Fibroblast of pulmonary artery (primary cell): ENCODE measurements at regions not wholly inside any gene's neighbourhood (a gene's known extent, or its start where the extent isn't known, plus 50 kb on each side); places are given as distances from the start of the nearest gene placed in this dataset.
"Not testable (repeated sequence)": the region's sequence is repeated elsewhere in the genome, so short reads cannot be mapped to it uniquely, and the experiment has no call there.

Experiments used
- DNase-seq: peaks from one replicate; pipeline ENCODE4 v3.0.0-alpha.2; 2010; ENCODE audit warnings: low read depth
- H3K4me3 ChIP-seq: replicated peaks from 2 replicates; pipeline ENCODE4 v1.5.1; 2011; ENCODE audit warnings: low read depth, mild to moderate bottlenecking, control low read depth, low read length, moderate library complexity
- TF ChIP-seq, protein P1 (sequence below): IDR thresholded peaks from 2 replicates; pipeline ENCODE4 v1.5.1; 2011; ENCODE audit warnings: mild to moderate bottlenecking, control low read depth, low read length, inconsistent platforms; ENCODE audit errors: missing control alignments

DNA sequence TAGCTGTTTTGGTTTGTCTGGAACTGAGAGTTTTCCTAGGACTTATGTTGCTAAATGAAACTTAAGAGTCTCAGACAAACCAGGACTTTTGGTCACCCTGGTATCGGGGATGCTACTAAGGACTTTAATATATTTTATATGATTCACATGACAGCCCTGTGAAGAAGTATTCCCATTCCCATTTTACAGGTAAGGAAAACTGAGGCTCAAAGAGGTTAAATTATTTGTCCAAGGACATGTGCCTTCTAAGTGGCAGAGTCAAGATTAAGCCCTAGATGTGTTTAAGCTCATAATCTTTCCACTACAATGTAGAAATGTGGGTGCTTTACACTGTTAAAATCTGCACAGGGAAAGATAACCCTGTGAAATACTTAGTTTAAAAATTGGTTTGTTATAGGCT lies 77.7 kb upstream of the ATP5MC3 start:
- TF ChIP-seq, protein P1, sequence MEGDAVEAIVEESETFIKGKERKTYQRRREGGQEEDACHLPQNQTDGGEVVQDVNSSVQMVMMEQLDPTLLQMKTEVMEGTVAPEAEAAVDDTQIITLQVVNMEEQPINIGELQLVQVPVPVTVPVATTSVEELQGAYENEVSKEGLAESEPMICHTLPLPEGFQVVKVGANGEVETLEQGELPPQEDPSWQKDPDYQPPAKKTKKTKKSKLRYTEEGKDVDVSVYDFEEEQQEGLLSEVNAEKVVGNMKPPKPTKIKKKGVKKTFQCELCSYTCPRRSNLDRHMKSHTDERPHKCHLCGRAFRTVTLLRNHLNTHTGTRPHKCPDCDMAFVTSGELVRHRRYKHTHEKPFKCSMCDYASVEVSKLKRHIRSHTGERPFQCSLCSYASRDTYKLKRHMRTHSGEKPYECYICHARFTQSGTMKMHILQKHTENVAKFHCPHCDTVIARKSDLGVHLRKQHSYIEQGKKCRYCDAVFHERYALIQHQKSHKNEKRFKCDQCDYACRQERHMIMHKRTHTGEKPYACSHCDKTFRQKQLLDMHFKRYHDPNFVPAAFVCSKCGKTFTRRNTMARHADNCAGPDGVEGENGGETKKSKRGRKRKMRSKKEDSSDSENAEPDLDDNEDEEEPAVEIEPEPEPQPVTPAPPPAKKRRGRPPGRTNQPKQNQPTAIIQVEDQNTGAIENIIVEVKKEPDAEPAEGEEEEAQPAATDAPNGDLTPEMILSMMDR: no peak
- no peak for DNase-seq
- no peak overlapping the region for H3K4me3 ChIP-seq

DNA sequence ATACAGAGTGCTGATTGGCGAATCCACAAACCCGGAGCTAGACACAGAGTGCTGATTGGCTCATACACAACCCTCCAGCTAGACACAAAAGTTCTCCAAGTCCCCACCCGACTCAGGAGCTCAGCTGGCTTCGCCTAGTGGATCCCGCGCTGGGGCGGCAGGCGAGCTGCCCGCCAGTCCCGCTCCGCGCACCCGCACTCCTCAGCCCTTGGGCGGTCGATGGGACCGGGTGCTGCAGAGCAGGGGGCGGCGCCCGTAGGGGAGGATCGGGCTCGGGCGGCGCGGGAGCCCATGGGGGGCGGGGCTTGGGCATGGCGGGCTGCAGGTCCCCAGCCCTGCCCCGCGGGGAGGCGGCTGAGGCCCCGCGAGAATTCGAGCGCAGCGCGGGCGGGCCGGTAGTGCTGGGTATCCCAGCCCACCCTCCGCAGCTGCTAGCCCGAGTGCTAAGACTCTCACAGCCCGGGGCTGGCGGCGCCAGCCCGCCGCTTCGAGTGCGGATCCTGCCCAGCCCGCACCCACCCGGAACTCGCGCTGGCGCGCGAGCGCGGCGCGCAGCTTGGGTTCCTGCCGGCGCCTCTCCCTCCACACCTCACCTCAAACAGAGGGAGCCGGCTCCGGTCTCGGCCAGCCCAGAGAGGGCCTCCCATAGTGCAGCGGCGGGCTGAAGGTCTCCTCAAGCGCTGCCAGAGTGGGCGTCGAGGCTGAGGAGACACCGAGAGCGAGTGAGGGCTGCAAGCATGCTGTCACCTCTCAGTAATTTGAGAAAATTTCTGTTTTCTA lies 75.5 kb upstream of the ATP5MC3 start:
- DNase-seq: no peak
- TF ChIP-seq, protein P1: no peak
- no peak overlapping the region for H3K4me3 ChIP-seq

DNA sequence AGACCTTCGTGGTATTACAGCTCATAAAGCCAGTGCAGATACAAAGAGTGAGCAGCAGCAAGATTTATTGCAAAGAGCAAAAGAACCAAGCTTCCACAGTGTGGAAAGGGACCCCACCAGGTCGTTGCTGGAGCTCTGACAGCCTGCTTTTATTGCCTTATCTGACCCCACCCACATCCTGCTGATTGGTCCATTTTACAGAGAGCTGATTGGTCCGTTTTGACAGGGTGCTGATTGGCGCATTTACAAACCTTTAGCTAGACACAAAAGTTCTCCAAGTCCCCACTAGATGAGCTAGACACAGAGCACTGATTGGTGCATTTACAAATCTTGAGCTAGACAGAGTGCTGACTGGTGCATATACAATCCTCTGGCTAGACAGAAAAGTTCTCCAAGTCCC lies 74.9 kb upstream of the ATP5MC3 start:
- H3K4me3 ChIP-seq, DNase-seq: not testable (repeated sequence)

DNA sequence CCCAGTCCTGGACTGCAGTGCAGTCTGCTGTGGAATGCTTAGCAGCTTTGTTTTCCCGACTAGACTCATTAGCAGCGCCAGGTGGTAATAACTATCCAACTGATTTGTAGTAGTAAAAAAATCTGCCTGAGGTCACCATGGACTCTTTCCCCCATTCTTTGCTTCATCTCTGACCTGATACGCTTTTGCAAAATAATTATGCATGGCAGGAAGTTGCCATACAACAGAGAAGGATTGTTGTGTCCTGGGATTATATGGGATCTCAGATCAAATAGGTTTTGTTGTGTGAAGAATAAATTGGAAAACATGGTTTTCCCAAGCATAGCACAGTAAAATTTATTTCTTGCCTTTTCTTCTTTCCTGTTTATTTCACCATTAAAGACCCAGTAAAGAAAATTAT lies 72.4 kb upstream of the ATP5MC3 start:
- no peak overlapping the region for H3K4me3 ChIP-seq
- TF ChIP-seq, protein P1: no peak
- DNase-seq: no peak

DNA sequence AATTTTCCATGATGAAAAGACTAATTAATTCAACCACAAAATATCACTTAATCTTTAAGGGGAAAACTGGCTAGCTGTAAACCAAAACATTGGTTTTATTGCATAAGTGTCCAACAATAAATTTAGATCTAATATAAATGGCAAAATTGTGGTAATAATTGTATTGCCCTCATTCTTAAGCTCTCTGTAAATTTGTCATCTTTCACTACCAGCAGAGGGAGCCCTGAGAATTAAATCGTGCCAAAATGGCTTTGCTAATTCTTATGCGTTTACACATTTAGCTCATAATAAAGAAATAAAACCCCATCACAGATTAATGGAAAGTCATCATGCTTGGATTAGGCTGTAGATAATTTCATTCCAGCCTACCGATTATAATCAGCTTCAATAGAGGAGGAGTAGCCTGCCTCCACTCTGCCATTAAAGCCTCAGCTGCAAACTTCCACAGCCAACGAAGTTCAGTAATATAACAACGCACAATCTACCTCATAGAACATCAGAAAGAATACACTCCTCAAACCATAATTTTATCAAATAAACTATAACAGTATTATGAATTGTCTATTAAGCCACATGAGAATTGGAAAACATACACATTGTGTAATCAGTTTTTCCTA lies 70.0 kb upstream of the ATP5MC3 start:
- TF ChIP-seq, protein P1: peak; percentile 73
- peak; percentile 61 for DNase-seq
- H3K4me3 ChIP-seq: no peak overlapping the region

DNA sequence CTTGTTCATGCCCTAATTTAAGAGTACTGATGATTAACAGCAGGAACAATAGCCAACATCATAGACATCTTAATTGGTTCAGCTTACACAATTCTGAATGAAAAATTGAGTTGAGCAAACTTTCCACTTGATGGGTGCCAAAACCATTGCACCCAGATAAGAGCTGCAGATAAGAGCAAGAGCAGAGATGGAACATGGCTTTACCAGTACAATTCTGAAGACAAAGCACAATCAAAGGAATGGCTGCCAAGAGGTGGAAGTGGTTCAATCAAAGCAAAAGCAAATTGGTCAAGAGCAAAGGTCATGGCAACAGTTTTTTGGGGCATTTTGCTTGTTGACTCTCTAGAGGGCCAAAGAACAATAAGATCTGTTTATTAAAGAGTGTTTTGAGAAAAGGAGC lies 65.6 kb upstream of the ATP5MC3 start:
- no peak overlapping the region for H3K4me3 ChIP-seq
- TF ChIP-seq, protein P1: no peak
- DNase-seq: peak; percentile 3

DNA sequence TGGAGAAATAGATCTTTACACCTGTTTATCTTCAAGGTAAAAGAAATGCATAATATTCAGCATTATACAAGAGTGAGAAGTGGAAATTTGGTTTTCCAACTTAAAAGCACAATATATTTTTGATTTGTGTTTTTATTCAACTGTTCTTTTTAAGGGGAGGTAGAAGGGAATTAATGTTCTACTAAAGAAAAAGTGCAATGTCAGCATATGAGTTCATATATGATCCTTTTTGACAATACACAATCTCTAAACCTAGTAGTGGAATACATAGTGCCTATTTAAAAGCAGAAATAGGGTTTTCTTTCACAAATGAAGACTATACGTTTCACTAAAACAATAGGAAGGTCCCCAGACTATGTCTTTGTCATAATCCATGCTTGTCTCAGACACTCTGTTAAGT lies 63.2 kb upstream of the ATP5MC3 start:
- DNase-seq: no peak
- TF ChIP-seq, protein P1: no peak
- no peak overlapping the region for H3K4me3 ChIP-seq
